ENCODE measurements at regions not wholly inside any gene's neighbourhood (a gene's known extent, or its start where the extent isn't known, plus 50 kb on each side); places are given as distances from the start of the nearest gene placed in this dataset.
A peak's percentile ranks its signal among the peaks of the same experiment; 100 is the strongest.

DNA sequence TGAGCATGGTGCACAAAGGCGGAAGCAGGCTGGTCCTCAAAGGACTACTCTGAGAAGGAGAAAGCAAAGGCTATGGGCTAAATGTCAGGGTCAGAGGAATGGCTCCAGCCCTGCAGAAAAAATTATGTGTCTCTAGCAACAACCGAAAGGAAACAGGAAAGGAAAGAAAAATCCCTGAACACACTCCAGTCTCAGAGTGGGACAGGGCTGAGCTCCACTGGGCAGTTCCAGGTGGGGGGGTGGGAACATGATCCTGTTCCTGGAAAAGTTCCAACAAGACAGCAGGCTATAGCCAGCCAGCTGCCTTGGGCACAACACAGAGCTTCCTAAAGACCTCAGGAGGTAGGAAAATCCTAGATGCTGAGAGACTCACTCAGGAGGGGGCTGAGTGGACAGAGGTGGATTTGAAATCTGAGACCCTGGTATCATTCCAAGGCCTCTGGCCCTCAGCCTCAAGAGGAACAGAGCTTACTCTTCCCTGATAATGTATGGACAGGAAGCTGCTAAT lies 1088.2 kb downstream of the TBC1D22A start:
- no peaks in the 10 kb centered on the region for H3K36me3 ChIP-seq (ENCODE audit: control insufficient read depth in 5 of 5, insufficient read depth in 5 of 5, low read length in 5 of 5)
- H3K4me3 ChIP-seq (ENCODE audit: low read depth in 1 of 5, low read length in 5 of 5) = peak overlapping the region in 1 of 5 donors; percentile 22
- peaks cover 3 to 54% (median 29%) of the 10 kb centered on the region in 5 donors for H3K4me1 ChIP-seq (ENCODE audit: control insufficient read depth in 5 of 5, insufficient read depth in 5 of 5, low read length in 5 of 5)
- no peaks in the 10 kb centered on the region for H3K27me3 ChIP-seq (ENCODE audit: control insufficient read depth in 5 of 5, insufficient read depth in 4 of 5, low read length in 5 of 5)
- no peaks in the 10 kb centered on the region for H3K9me3 ChIP-seq (ENCODE audit: control insufficient read depth in 5 of 5, low read length in 5 of 5)
- H3K9ac ChIP-seq (ENCODE audit: low read length in 5 of 5) = peak overlapping the region in 2 of 5 donors; percentile 18 to 35
- peak overlapping the region; percentile 83 for H3K27ac ChIP-seq (ENCODE audit: low read depth, low read length)

DNA sequence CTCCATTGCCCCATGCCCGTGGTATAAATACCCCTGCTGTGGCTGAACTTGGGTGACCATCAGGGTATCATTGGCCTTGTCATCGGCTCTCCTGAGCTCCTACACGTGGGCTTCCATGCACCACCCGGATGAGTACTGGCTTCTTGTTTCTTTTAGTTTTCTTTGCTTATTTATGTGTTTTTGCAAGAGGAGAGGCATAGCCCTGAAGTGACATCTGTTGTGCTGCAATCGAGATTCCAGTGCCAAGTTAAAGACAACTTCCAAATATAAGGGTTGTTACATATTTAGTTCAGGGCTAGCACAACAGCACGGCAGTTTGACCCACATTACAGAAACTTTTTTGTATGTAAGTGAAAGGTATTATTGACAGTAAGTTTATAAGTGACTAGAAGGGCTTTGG lies 1087.1 kb downstream of the TBC1D22A start:
- H3K27me3 ChIP-seq (ENCODE audit: control insufficient read depth in 5 of 5, insufficient read depth in 4 of 5, low read length in 5 of 5) = no peaks in the 10 kb centered on the region
- H3K27ac ChIP-seq (ENCODE audit: low read depth, low read length) = peak overlapping the region; percentile 83
- H3K9me3 ChIP-seq (ENCODE audit: control insufficient read depth in 5 of 5, low read length in 5 of 5) = no peaks in the 10 kb centered on the region
- H3K4me3 ChIP-seq (ENCODE audit: low read depth in 1 of 5, low read length in 5 of 5) = no peak overlapping the region
- peaks cover 3 to 54% (median 29%) of the 10 kb centered on the region in 5 donors for H3K4me1 ChIP-seq (ENCODE audit: control insufficient read depth in 5 of 5, insufficient read depth in 5 of 5, low read length in 5 of 5)
- no peak overlapping the region for H3K9ac ChIP-seq (ENCODE audit: low read length in 5 of 5)
- H3K36me3 ChIP-seq (ENCODE audit: control insufficient read depth in 5 of 5, insufficient read depth in 5 of 5, low read length in 5 of 5) = no peaks in the 10 kb centered on the region

DNA sequence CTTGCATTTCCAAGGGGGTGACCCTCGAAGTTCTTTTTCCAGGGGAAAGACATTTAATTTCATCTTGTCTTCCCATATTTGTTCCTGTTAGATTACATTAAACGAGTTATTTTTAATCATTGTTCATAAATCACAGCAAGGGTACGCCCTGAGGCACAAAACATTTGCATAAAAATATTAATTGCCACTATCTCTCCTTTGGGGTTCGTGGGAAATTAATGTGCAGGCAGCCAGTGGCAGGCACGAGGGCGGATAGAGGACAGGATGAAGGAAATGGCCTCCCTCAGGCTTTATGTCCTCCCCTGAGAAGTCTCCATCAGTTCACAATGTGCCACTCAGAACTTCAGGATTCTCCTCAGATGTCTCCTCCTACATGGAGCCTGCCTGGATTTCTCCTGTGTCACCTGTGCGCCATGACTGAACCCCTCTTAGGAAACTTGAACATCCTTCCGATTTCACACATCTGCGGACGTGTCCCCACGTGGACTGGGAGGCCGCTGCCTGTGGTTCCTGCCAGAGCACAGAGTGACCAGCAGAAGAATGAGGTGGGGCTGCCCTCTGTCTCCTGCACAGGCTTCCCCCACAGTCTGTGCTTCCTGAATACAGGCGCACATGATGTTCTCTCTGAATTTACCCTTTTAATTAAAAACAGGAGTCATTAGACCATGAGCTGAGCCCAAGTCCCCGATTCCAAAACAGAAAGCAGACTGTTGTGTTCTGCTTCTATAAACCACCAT lies 1085.9 kb downstream of the TBC1D22A start:
- Histone ChIP-seq H3K4me3 (ENCODE audit: low read depth in 1 of 5, low read length in 5 of 5) (no peak overlapping the region), H3K27ac (ENCODE audit: low read depth, low read length) (no peak overlapping the region), H3K4me1 (ENCODE audit: control insufficient read depth in 5 of 5, insufficient read depth in 5 of 5, low read length in 5 of 5) (peaks cover 3 to 44% (median 29%) of the 10 kb centered on the region in 5 donors), H3K9me3 (ENCODE audit: control insufficient read depth in 5 of 5, low read length in 5 of 5) (no peaks in the 10 kb centered on the region), H3K9ac (ENCODE audit: low read length in 5 of 5) (no peak overlapping the region), H3K36me3 (ENCODE audit: control insufficient read depth in 5 of 5, insufficient read depth in 5 of 5, low read length in 5 of 5) (no peaks in the 10 kb centered on the region), H3K27me3 (ENCODE audit: control insufficient read depth in 5 of 5, insufficient read depth in 4 of 5, low read length in 5 of 5) (peaks cover 0 to 5% (median 0%) of the 10 kb centered on the region in 5 donors)

DNA sequence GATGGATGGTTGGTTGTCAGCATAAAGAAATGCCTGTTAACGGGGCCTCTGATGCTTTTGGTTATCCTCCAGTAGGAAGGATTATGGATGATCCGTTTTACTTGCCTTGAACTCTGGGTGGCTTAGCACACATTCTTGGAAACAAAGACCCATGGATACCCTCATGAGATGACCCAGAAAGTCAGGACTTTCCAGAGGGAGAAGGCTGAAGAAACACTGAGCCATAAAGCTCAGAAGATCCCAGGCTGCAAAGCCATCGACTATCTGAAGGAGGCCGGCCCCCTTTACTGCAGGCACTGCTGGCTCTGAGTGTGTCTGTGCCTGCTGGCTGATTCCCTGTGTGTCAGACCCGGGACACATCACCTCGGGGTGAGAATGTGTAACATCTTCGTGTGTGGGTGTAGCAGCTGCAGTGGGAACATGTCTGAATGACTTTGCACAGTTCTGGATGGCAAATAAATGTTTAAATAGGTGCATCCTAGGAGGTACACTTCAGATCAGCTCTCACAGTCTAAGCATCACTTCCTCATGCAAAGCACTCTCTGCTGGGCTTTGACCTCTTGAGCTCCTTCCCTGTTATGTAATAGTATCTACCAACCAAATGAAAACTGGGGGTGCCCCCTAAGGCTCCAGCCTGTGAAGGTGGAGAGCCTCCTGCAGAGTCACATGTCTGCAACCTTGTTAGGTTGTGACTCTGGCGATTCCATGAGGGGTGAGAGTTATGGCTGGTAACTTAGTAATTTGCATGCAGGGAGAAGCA lies 1084.9 kb downstream of the TBC1D22A start:
- Histone ChIP-seq H3K9ac (ENCODE audit: low read length in 5 of 5) (no peak overlapping the region), H3K36me3 (ENCODE audit: control insufficient read depth in 5 of 5, insufficient read depth in 5 of 5, low read length in 5 of 5) (no peaks in the 10 kb centered on the region), H3K27me3 (ENCODE audit: control insufficient read depth in 5 of 5, insufficient read depth in 4 of 5, low read length in 5 of 5) (peaks cover 0 to 5% (median 0%) of the 10 kb centered on the region in 5 donors), H3K27ac (ENCODE audit: low read depth, low read length) (no peak overlapping the region), H3K4me1 (ENCODE audit: control insufficient read depth in 5 of 5, insufficient read depth in 5 of 5, low read length in 5 of 5) (peaks cover 3 to 40% (median 29%) of the 10 kb centered on the region in 5 donors), H3K9me3 (ENCODE audit: control insufficient read depth in 5 of 5, low read length in 5 of 5) (no peaks in the 10 kb centered on the region), H3K4me3 (ENCODE audit: low read depth in 1 of 5, low read length in 5 of 5) (no peak overlapping the region)

DNA sequence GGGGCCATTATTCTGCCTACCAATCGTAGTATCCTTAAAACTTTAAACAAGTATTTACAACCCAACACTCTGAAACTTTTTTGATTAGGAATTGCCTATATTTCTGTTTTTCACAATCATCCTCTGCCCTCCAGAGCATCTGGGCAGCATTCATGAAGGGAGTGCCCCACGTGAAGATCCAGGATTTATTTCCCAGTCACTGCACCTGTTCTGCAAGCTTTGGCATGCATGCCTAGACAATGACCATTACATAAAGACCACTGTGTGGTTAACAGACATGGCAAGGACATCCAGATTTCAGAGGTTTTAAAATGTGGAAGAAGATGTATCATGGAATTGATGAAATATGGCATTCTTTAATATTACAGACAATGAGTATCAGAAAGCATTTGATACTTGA lies 1083.8 kb downstream of the TBC1D22A start:
- no peak overlapping the region for H3K27ac ChIP-seq (ENCODE audit: low read depth, low read length)
- no peaks in the 10 kb centered on the region for H3K9me3 ChIP-seq (ENCODE audit: control insufficient read depth in 5 of 5, low read length in 5 of 5)
- H3K27me3 ChIP-seq (ENCODE audit: control insufficient read depth in 5 of 5, insufficient read depth in 4 of 5, low read length in 5 of 5) = peaks cover 0 to 5% (median 0%) of the 10 kb centered on the region in 5 donors
- no peak overlapping the region for H3K4me3 ChIP-seq (ENCODE audit: low read depth in 1 of 5, low read length in 5 of 5)
- peaks cover 3 to 30% (median 23%) of the 10 kb centered on the region in 5 donors for H3K4me1 ChIP-seq (ENCODE audit: control insufficient read depth in 5 of 5, insufficient read depth in 5 of 5, low read length in 5 of 5)
- H3K9ac ChIP-seq (ENCODE audit: low read length in 5 of 5) = no peak overlapping the region
- no peaks in the 10 kb centered on the region for H3K36me3 ChIP-seq (ENCODE audit: control insufficient read depth in 5 of 5, insufficient read depth in 5 of 5, low read length in 5 of 5)

DNA sequence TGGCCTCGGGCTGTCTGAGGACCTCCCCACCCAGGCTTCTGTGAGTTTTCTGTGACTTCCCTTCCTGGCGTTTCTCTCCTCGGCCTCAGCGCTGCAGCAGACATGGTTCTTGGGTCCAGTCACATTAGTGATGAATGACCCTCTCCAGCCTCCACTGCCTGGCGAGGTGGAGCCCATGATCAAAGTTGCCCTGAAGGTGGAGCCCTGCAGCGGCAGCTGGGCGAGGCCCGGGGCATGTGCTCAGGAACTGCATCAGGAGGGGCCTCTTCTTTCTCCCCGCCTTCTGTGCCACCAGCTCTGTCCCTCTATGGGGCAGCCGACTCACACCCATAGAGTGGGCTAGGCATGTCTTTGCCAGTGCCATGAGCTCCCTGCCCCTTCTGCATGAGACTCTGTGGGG lies 1079.7 kb downstream of the TBC1D22A start:
- H3K36me3 ChIP-seq (ENCODE audit: control insufficient read depth in 5 of 5, insufficient read depth in 5 of 5, low read length in 5 of 5) = no peaks in the 10 kb centered on the region
- peaks cover 0 to 3% (median 0%) of the 10 kb centered on the region in 5 donors for H3K4me1 ChIP-seq (ENCODE audit: control insufficient read depth in 5 of 5, insufficient read depth in 5 of 5, low read length in 5 of 5)
- H3K9me3 ChIP-seq (ENCODE audit: control insufficient read depth in 5 of 5, low read length in 5 of 5) = no peaks in the 10 kb centered on the region
- H3K4me3 ChIP-seq (ENCODE audit: low read depth in 1 of 5, low read length in 5 of 5) = no peak overlapping the region
- no peak overlapping the region for H3K9ac ChIP-seq (ENCODE audit: low read length in 5 of 5)
- H3K27me3 ChIP-seq (ENCODE audit: control insufficient read depth in 5 of 5, insufficient read depth in 4 of 5, low read length in 5 of 5) = peaks cover 0 to 5% (median 0%) of the 10 kb centered on the region in 5 donors
- no peak overlapping the region for H3K27ac ChIP-seq (ENCODE audit: low read depth, low read length)

DNA sequence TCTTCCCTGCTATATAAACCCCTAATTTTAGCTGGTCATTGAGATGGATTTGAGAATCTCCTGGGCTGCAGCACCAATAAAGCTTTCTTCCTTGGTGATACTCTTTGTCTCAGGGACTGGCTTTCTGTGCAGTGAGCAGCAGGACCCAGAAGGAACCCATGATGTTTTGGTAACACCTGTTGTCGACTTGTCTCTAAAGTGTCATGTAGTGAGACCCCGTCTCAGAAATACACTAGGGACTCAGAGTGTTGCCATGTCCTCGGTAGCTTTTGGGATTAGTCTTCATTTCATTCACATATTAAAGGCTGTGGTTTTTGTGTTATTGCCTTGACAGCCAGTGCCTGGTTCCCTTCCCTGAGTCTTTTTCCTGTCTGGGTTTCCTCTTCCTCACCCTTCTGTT lies 1078.7 kb downstream of the TBC1D22A start:
- Histone ChIP-seq H3K27ac (ENCODE audit: low read depth, low read length) (no peak overlapping the region), H3K4me3 (ENCODE audit: low read depth in 1 of 5, low read length in 5 of 5) (no peak overlapping the region), H3K27me3 (ENCODE audit: control insufficient read depth in 5 of 5, insufficient read depth in 4 of 5, low read length in 5 of 5) (peaks cover 0 to 5% (median 0%) of the 10 kb centered on the region in 5 donors), H3K4me1 (ENCODE audit: control insufficient read depth in 5 of 5, insufficient read depth in 5 of 5, low read length in 5 of 5) (peaks cover 0 to 11% (median 0%) of the 10 kb centered on the region in 5 donors), H3K36me3 (ENCODE audit: control insufficient read depth in 5 of 5, insufficient read depth in 5 of 5, low read length in 5 of 5) (no peaks in the 10 kb centered on the region), H3K9me3 (ENCODE audit: control insufficient read depth in 5 of 5, low read length in 5 of 5) (no peaks in the 10 kb centered on the region), H3K9ac (ENCODE audit: low read length in 5 of 5) (no peak overlapping the region)

DNA sequence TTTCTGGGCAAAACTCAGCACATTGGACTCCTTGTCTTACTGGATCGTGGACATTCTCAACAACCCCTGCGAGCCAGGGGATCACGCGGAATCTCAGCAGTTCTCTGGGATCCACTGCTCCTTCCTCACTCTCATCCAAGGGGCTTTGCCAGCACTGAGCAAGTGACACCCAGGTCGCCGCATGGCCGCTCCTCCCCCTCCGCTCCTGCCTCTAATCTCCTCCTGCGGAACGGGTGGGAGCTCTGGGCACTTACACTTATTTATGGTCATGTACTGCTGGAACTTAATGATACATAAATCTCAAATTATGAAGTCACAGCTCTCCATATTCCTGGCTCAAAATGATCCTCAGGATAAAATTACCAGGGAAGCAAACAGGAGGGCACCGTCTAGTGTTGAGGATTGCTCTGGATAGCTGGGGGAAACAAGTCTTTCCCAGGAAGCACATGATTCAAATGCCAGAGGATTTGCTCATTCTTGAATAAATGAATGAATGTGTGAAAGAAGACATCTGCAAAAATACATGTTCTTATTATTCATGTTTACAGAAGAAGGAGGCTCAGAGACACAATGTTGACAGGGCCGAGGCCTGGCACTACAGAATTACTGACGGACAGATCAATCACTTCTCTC lies 1077.3 kb downstream of the TBC1D22A start:
- Histone ChIP-seq H3K9me3 (ENCODE audit: control insufficient read depth in 5 of 5, low read length in 5 of 5) (no peaks in the 10 kb centered on the region), H3K4me1 (ENCODE audit: control insufficient read depth in 5 of 5, insufficient read depth in 5 of 5, low read length in 5 of 5) (peaks cover 0 to 18% (median 3%) of the 10 kb centered on the region in 5 donors), H3K9ac (ENCODE audit: low read length in 5 of 5) (no peak overlapping the region), H3K36me3 (ENCODE audit: control insufficient read depth in 5 of 5, insufficient read depth in 5 of 5, low read length in 5 of 5) (no peaks in the 10 kb centered on the region), H3K4me3 (ENCODE audit: low read depth in 1 of 5, low read length in 5 of 5) (no peak overlapping the region), H3K27me3 (ENCODE audit: control insufficient read depth in 5 of 5, insufficient read depth in 4 of 5, low read length in 5 of 5) (peaks cover 0 to 5% (median 0%) of the 10 kb centered on the region in 5 donors), H3K27ac (ENCODE audit: low read depth, low read length) (no peak overlapping the region)

DNA sequence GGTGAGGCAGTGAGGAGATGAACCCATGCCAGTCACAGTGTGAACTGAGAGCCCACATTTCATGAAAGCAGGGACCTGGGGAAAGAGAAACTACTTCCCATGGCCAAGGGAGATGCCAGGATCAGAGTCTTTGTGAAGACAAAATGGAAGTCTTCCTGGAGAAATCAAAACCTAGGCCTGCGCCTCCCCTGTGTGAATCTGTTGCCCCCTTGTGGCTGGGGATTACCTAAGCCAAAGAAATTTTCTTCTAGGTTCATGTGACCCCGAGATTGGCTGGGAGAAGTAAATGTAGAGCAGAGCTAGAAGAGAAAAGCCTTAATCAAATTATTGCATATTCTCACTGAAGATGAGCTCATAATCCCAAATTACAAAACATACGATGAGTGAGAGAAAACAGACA lies 1075.3 kb downstream of the TBC1D22A start:
- no peaks in the 10 kb centered on the region for H3K36me3 ChIP-seq (ENCODE audit: control insufficient read depth in 5 of 5, insufficient read depth in 5 of 5, low read length in 5 of 5)
- H3K4me1 ChIP-seq (ENCODE audit: control insufficient read depth in 5 of 5, insufficient read depth in 5 of 5, low read length in 5 of 5) = peaks cover 0 to 18% (median 3%) of the 10 kb centered on the region in 5 donors
- H3K4me3 ChIP-seq (ENCODE audit: low read depth in 1 of 5, low read length in 5 of 5) = no peak overlapping the region
- no peaks in the 10 kb centered on the region for H3K9me3 ChIP-seq (ENCODE audit: control insufficient read depth in 5 of 5, low read length in 5 of 5)
- H3K9ac ChIP-seq (ENCODE audit: low read length in 5 of 5) = no peak overlapping the region
- H3K27me3 ChIP-seq (ENCODE audit: control insufficient read depth in 5 of 5, insufficient read depth in 4 of 5, low read length in 5 of 5) = peaks cover 0 to 5% (median 0%) of the 10 kb centered on the region in 5 donors
- no peak overlapping the region for H3K27ac ChIP-seq (ENCODE audit: low read depth, low read length)
